Colonic mucosa (tissue), 4 donors: ENCODE measurements at regions not wholly inside any gene's neighbourhood (a gene's known extent, or its start where the extent isn't known, plus 50 kb on each side); places are given as distances from the start of the nearest gene placed in this dataset.

Experiments used
- DNase-seq: peaks from one replicate; pipeline ENCODE4 v3.0.0-alpha.2; 2020
- H3K27ac ChIP-seq: fragments of 200-600 bp; one replicate; pipeline ENCODE4 v1.8.0; 2021
- H3K27me3 ChIP-seq: fragments of 200-600 bp; one replicate; pipeline ENCODE4 v1.8.0; 2021
- H3K36me3 ChIP-seq: fragments of 200-600 bp; one replicate; pipeline ENCODE4 v1.8.0; 2021
- H3K4me1 ChIP-seq: fragments of 200-600 bp; one replicate; pipeline ENCODE4 v1.8.0; 2021; ENCODE audit warnings: mild to moderate bottlenecking
- H3K4me3 ChIP-seq: fragments of 200-600 bp; one replicate; pipeline ENCODE4 v1.8.0; 2021
- H3K9ac ChIP-seq, 2 donors: one replicate each; pipeline ENCODE4 v1.7.0; 2013; ENCODE audit warnings: control low read depth in 2 of 2, low read depth in 2 of 2, low read length in 2 of 2
- H3K9me3 ChIP-seq: fragments of 200-600 bp; one replicate; pipeline ENCODE4 v1.8.0; 2021
- CTCF ChIP-seq: fragments of 200-600 bp; IDR thresholded peaks from one replicate; pipeline ENCODE4 v1.8.0; 2022; ENCODE audit warnings: antibody characterized with exemption, mild to moderate bottlenecking
- intact Hi-C: fragments of 100-400 bp; cut with DNase I; formaldehyde crosslinking; loops from one replicate; pipeline ENCODE4 v1.14.1; 2022
- donor health status: healthy.
- donor health status: DM: no; HTN: no; CAD: no.
- donor health status: DM: no; HTN: no; CAD: no.

GRCh38 chr11:128343135-128343514, 244.2 kb downstream of the ETS1 start:
- no peak overlapping the region for H3K4me3 ChIP-seq
- intact Hi-C loops, result no loop called here
- H3K9me3 ChIP-seq, result no peaks in the 10 kb centered on the region
- H3K27me3 ChIP-seq, result no peaks in the 10 kb centered on the region
- no peaks in the 10 kb centered on the region for H3K4me1 ChIP-seq
- H3K9ac ChIP-seq, result no peak overlapping the region
- H3K36me3 ChIP-seq, result no peaks in the 10 kb centered on the region
- DNase-seq, result no peak
- TF ChIP-seq CTCF, result no peak
- H3K27ac ChIP-seq, result peak overlapping the region; percentile 62

DNA sequence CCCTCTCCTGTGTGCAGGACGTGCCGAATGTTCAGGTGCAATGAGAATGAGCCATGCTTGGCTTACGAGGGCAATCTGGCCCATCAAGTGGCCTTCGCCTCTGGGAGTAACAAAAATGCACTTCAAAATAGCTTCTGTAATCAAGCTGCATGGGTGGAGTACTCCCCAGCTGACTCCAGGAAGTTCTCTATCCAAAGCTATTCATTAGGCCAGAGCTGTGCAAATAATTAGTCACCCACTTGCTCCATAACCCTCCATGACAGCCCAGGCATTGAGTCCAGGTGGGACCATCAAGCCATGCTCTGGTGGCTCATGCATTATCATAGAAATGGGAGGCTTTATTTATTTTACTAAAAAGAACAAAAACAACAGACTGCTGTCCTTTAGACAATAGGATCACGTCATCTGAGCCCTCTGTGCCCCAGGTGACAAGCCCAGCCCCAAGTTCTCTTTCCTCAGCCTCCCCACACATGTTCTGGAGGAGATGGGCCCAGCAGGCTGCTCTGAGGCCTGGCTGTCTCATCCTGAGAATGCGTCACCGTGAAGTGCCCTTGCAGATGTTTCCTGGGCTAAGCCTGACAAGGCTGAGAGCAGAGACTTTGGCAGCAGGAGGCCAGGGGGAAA, 244.7 kb downstream of the ETS1 start:
- H3K9ac ChIP-seq, result no peak overlapping the region
- H3K4me1 ChIP-seq, result no peaks in the 10 kb centered on the region
- no peaks in the 10 kb centered on the region for H3K36me3 ChIP-seq
- no peaks in the 10 kb centered on the region for H3K9me3 ChIP-seq
- no peak overlapping the region for H3K4me3 ChIP-seq
- no peaks in the 10 kb centered on the region for H3K27me3 ChIP-seq
- peak overlapping the region; percentile 62 for H3K27ac ChIP-seq
- peak; percentile 38 for DNase-seq
- no peak for TF ChIP-seq CTCF
- intact Hi-C loops, result no loop called here

DNA sequence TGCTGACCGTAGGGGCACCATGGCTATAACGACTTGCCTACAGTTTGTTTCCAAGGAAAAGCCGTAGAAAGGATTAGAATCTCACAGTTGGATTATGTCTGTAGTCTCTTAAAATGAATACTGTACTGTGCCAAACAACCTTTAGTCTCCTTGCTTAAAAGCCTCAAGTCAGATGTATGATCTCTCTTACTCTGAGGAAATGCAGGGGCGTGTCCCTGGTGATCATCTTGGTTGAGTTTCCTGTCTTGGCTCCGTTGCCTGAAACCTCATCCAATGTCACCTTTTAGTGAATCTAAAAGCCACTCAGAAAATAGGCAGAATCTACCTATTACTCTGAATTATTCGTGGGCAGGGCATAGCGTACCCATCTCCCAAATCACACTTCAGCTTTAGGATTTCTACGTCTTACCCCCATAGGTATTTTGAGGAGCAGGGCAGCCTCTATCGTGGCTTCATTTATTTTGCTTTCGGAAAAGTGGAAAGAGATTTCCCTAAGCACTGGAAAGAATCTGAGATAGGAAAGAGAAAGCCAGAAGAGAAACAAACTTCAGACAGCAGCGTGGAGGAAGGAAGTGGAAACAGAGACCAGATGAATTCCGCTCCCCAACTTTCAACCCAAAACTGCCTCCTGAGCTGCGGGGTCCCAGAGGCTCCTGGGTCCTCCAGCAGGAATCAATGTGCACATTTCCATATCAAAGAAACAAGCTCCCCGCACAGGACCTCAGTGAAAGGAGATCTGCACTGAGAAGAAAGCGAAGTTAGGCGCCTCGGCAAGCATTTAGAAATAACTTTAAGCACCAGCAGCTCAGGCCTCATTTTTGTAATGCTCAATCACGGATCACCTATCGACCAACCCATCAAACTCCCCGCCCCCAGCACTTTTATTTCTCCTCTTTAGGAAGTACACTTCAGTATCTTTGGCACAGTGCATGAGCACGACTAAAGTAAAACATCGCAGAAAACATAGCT, 245.8 kb downstream of the ETS1 start:
- H3K27me3 ChIP-seq, result no peaks in the 10 kb centered on the region
- no peak for TF ChIP-seq CTCF
- no peak overlapping the region for H3K9ac ChIP-seq
- H3K4me3 ChIP-seq, result no peak overlapping the region
- no peaks in the 10 kb centered on the region for H3K9me3 ChIP-seq
- no peaks in the 10 kb centered on the region for H3K4me1 ChIP-seq
- DNase-seq, result no peak
- intact Hi-C loops, result no loop called here
- no peaks in the 10 kb centered on the region for H3K36me3 ChIP-seq
- H3K27ac ChIP-seq, result peak overlapping the region; percentile 62

- H3K9me3 ChIP-seq, result no peaks in the 10 kb centered on the region
- no peak for DNase-seq
- H3K4me3 ChIP-seq, result no peak overlapping the region
- intact Hi-C loops, result no loop called here
- no peaks in the 10 kb centered on the region for H3K27me3 ChIP-seq
- no peak overlapping the region for H3K9ac ChIP-seq
- H3K36me3 ChIP-seq, result no peaks in the 10 kb centered on the region
- TF ChIP-seq CTCF, result no peak
- H3K27ac ChIP-seq, result no peak overlapping the region
- H3K4me1 ChIP-seq, result no peaks in the 10 kb centered on the region
Observed at GRCh38 chr11:128339792-128340191, 247.6 kb downstream of the ETS1 start.

GRCh38 chr11:128338811-128339210, 248.5 kb downstream of the ETS1 start:
- intact Hi-C loops, result no loop called here

More at GRCh38 chr11:128338811-128339210, 248.5 kb downstream of the ETS1 start:
- TF ChIP-seq CTCF, result no peak
- Histone ChIP-seq H3K4me1 (no peaks in the 10 kb centered on the region), H3K9me3 (no peaks in the 10 kb centered on the region), H3K27ac (no peak overlapping the region), H3K36me3 (no peaks in the 10 kb centered on the region), H3K9ac (no peak overlapping the region), H3K4me3 (no peak overlapping the region), H3K27me3 (no peaks in the 10 kb centered on the region)
- DNase-seq, result no peak
